Fibroblast of pulmonary artery (primary cell): ENCODE measurements at regions not wholly inside any gene's neighbourhood (a gene's known extent, or its start where the extent isn't known, plus 50 kb on each side); places are given as distances from the start of the nearest gene placed in this dataset.
"Not testable (repeated sequence)": the region's sequence is repeated elsewhere in the genome, so short reads cannot be mapped to it uniquely, and the experiment has no call there.

Experiments used
- DNase-seq: peaks from one replicate; pipeline ENCODE4 v3.0.0-alpha.2; 2010; ENCODE audit warnings: low read depth
- H3K4me3 ChIP-seq: replicated peaks from 2 replicates; pipeline ENCODE4 v1.5.1; 2011; ENCODE audit warnings: low read depth, mild to moderate bottlenecking, control low read depth, low read length, moderate library complexity
- TF ChIP-seq, protein P1 (sequence below): IDR thresholded peaks from 2 replicates; pipeline ENCODE4 v1.5.1; 2011; ENCODE audit warnings: mild to moderate bottlenecking, control low read depth, low read length, inconsistent platforms; ENCODE audit errors: missing control alignments

DNA sequence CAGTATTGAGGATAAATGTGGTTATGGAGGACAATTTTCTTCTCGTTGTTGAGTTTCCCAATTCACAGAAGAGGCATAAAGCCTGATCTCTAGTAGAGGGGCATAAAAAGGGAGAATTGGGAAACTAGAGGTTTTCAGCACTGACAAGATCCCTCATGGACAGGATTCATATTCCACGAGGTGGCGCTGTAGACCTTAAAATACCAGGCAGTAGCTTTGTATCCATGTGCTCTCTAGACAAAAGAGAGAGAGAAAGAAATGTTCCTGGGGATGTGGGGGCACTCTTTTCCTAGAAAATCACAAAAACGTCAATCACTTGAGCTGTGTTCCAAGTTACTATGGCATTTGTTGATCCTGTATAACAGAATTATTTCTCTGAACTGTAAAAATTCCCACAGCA is 128.3 kb downstream of the MAGEE1 start:
- H3K4me3 ChIP-seq, result no peak overlapping the region
- TF ChIP-seq, protein P1, sequence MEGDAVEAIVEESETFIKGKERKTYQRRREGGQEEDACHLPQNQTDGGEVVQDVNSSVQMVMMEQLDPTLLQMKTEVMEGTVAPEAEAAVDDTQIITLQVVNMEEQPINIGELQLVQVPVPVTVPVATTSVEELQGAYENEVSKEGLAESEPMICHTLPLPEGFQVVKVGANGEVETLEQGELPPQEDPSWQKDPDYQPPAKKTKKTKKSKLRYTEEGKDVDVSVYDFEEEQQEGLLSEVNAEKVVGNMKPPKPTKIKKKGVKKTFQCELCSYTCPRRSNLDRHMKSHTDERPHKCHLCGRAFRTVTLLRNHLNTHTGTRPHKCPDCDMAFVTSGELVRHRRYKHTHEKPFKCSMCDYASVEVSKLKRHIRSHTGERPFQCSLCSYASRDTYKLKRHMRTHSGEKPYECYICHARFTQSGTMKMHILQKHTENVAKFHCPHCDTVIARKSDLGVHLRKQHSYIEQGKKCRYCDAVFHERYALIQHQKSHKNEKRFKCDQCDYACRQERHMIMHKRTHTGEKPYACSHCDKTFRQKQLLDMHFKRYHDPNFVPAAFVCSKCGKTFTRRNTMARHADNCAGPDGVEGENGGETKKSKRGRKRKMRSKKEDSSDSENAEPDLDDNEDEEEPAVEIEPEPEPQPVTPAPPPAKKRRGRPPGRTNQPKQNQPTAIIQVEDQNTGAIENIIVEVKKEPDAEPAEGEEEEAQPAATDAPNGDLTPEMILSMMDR, result peak; percentile 15
- DNase-seq, result peak; percentile 46

DNA sequence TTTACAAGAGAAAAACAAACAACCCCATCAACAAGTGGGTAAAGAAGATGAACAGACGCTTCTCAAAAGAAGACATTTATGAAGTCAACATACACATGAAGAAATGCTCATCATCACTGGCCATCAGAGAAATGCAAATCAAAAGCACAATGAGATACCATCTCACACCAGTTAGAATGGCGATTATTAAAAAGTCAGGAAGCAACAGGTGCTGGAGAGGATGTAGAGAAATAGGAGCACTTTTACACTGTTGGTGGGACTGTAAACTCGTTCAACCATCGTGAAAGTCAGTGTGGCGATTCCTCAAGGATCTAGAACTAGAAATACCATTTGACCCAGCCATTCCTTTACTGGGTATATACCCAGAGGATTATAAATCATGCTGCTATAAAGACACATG is 137.3 kb downstream of the MAGEE1 start:
- not testable (repeated sequence) for DNase-seq, H3K4me3 ChIP-seq

DNA sequence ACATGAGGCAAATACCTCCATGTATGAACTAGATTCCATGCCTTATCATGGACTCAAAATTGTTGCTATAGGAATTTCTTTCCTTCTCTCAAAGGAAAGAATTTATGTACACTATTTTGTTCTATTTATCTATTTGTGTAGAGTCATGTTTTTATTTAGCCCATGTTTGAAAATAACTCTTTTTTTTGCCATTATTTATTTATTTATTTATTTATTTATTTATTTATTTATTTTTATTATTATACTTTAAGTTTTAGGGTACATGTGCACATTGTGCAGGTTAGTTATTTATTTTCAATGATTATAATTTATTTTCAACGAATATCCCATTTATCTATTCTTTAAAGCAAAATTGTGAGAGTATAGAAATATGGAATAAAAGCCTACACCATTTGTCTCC is 177.9 kb downstream of the MAGEE1 start:
- no peak overlapping the region for H3K4me3 ChIP-seq
- no peak for DNase-seq
- TF ChIP-seq, protein P1, result no peak

DNA sequence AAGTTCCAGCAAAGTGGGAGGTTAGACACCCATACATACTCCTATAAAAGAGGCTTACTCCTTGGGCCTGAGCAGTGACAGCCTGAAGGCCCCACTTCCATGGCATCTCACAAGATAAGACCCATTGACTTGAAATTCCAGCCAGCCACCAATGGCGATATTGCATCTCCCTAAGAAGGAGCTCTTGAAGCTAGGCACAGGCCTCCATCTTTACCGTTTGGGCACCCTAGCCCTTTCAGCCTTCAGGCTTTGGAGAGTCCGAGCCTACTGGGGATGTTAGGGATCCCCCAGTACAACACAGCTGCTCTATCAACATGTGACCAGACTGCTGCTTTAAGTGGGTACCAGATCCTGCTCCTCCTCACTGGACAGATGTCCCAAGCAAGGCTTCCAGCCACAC is 189.5 kb downstream of the MAGEE1 start:
- no peak overlapping the region for H3K4me3 ChIP-seq
- TF ChIP-seq, protein P1, result no peak
- no peak for DNase-seq

DNA sequence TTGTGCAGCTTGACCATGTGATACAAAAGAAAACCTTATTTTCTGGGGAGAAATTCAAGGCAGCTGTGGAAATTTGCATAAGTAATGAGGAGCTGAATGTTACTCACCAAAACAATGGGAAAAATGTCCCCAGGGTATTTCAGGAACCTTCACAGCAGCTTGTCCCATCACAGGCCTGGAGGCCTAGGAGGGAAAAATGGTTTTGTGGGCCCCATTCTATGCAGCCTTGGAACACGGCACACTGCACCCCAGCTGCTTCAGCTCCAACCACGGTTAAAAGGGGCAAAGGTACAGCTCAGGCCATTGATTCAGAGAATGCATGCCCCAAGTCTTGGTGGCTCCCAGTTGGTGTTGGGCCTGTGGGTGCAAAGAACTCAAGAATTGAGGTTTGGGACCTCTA is 216.1 kb downstream of the MAGEE1 start:
- TF ChIP-seq, protein P1, result no peak
- H3K4me3 ChIP-seq, result no peak overlapping the region
- no peak for DNase-seq

DNA sequence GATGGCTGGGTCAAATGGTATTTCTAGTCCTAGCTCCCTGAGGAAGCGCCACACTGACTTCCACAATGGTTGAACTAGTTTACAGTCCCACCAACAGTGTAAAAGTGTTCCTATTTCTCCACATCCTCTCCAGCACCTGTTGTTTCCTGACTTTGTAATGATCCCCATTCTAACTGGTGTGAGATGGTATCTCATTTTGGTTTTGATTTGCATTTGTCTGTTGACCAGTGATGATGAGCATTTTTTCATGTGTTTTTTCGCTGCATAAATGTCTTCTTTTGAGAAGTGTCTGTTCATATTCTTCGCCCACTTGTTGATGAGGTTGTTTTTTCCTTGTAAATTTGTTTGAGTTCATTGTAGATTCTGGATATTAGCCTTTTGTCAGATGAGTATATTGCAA is 223.9 kb downstream of the MAGEE1 start:
- not testable (repeated sequence) for DNase-seq, H3K4me3 ChIP-seq

DNA sequence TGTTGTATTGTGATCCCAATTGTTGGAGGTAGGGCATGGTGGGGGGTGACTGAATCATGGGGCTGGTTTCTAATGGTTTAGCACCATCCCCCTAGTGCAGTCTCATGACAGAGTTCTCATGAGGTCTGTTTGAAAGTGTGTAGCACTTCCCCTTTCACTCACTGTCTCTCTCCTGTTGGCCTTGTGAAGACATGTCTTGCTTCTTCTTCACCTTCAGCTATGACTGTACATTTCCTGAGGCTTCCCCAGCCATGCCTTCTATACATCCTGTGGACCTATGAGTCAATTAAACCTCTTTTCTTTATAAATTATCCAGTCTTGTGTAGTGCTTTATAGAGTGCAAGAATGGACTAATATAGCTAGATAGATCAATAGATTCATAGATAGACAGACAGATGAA is 230.0 kb downstream of the MAGEE1 start:
- no peak for DNase-seq
- no peak overlapping the region for H3K4me3 ChIP-seq
- TF ChIP-seq, protein P1, result no peak
